ENCODE measurements at regions not wholly inside any gene's neighbourhood (a gene's known extent, or its start where the extent isn't known, plus 50 kb on each side); places are given as distances from the start of the nearest gene placed in this dataset.

- no peaks in the 10 kb centered on the region for H3K9me2 ChIP-seq (replicated peaks; ENCODE audit: insufficient read depth, low read length)
These were observed 519.0 kb downstream of the TBC1D22A start for GRCh38 chr22:47281126-47282106.

GRCh38 chr22:47280301-47280700 lies 517.9 kb downstream of the TBC1D22A start:
- Histone ChIP-seq H2AFZ (ENCODE audit: low read length) (no peak overlapping the region), H3K4me1 (ENCODE audit: low read length) (no peaks in the 10 kb centered on the region), H3K27ac (ENCODE audit: low read length) (no peak overlapping the region), H3K4me2 (ENCODE audit: low read depth, low read length, poor library complexity, severe bottlenecking) (no peak overlapping the region), H3K27me3 (ENCODE audit: low read length) (no peaks in the 10 kb centered on the region), H3K79me2 (ENCODE audit: low read length) (no peaks in the 10 kb centered on the region), H3K9me2 (replicated peaks; ENCODE audit: insufficient read depth, low read length) (no peaks in the 10 kb centered on the region), H3K4me3 (ENCODE audit: low read length) (no peak overlapping the region), H3K9ac (ENCODE audit: low read length) (no peak overlapping the region), H3K36me3 (ENCODE audit: insufficient read depth, low read length) (no peaks in the 10 kb centered on the region), H4K20me1 (ENCODE audit: insufficient read depth, low read depth, low read length) (no peaks in the 10 kb centered on the region), H3K9me3 (ENCODE audit: low read length) (no peaks in the 10 kb centered on the region)
- DNase-seq: no peak

More at GRCh38 chr22:47281126-47282106, 519.0 kb downstream of the TBC1D22A start:
- no peak for DNase-seq
- Histone ChIP-seq H3K9ac (ENCODE audit: low read length) (no peak overlapping the region), H3K27me3 (ENCODE audit: low read length) (no peaks in the 10 kb centered on the region), H3K4me1 (ENCODE audit: low read length) (no peaks in the 10 kb centered on the region), H3K4me2 (ENCODE audit: low read depth, low read length, poor library complexity, severe bottlenecking) (no peak overlapping the region), H2AFZ (ENCODE audit: low read length) (no peak overlapping the region), H3K27ac (ENCODE audit: low read length) (no peak overlapping the region), H3K4me3 (ENCODE audit: low read length) (no peak overlapping the region), H4K20me1 (ENCODE audit: insufficient read depth, low read depth, low read length) (no peaks in the 10 kb centered on the region), H3K36me3 (ENCODE audit: insufficient read depth, low read length) (no peaks in the 10 kb centered on the region), H3K79me2 (ENCODE audit: low read length) (no peaks in the 10 kb centered on the region), H3K9me3 (ENCODE audit: low read length) (no peaks in the 10 kb centered on the region)

- Histone ChIP-seq H3K9me3 (ENCODE audit: low read length) (no peaks in the 10 kb centered on the region), H3K4me3 (ENCODE audit: low read length) (no peak overlapping the region), H2AFZ (ENCODE audit: low read length) (no peak overlapping the region), H3K27ac (ENCODE audit: low read length) (no peak overlapping the region), H3K9ac (ENCODE audit: low read length) (no peak overlapping the region), H3K27me3 (ENCODE audit: low read length) (no peaks in the 10 kb centered on the region), H3K79me2 (ENCODE audit: low read length) (no peaks in the 10 kb centered on the region), H3K36me3 (ENCODE audit: insufficient read depth, low read length) (no peaks in the 10 kb centered on the region), H3K4me1 (ENCODE audit: low read length) (no peaks in the 10 kb centered on the region), H3K9me2 (replicated peaks; ENCODE audit: insufficient read depth, low read length) (no peaks in the 10 kb centered on the region), H3K4me2 (ENCODE audit: low read depth, low read length, poor library complexity, severe bottlenecking) (no peak overlapping the region), H4K20me1 (ENCODE audit: insufficient read depth, low read depth, low read length) (no peaks in the 10 kb centered on the region)
- DNase-seq: no peak
These were observed 517.3 kb downstream of the TBC1D22A start for GRCh38 chr22:47279746-47280145.

DNA sequence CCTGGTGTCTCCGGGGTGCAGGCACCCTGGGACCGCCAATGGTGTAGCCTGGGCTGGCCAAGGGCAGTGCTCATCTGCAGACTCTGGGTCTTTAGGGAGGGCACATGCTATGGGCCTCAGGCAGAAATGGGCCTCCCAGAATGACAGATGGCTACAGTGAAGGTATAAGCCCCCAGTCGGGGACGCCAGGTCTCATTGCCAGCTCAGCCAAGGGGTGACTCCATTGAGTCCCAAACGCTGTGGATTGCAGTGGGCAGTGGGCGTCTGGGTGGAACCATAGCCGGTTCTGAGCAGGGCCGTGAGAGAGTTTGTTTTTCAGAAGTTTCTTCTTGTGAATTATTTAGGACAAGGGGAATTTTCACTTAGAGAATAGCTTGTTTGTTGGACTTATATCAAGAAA lies 516.9 kb downstream of the TBC1D22A start:
- H3K4me2 ChIP-seq (ENCODE audit: low read depth, low read length, poor library complexity, severe bottlenecking): no peak overlapping the region
- no peaks in the 10 kb centered on the region for H3K27me3 ChIP-seq (ENCODE audit: low read length)
- no peaks in the 10 kb centered on the region for H3K36me3 ChIP-seq (ENCODE audit: insufficient read depth, low read length)
- DNase-seq: no peak
- H3K27ac ChIP-seq (ENCODE audit: low read length): no peak overlapping the region
- no peaks in the 10 kb centered on the region for H3K4me1 ChIP-seq (ENCODE audit: low read length)
- H3K79me2 ChIP-seq (ENCODE audit: low read length): no peaks in the 10 kb centered on the region
- H3K4me3 ChIP-seq (ENCODE audit: low read length): no peak overlapping the region
- no peaks in the 10 kb centered on the region for H3K9me3 ChIP-seq (ENCODE audit: low read length)
- no peaks in the 10 kb centered on the region for H3K9me2 ChIP-seq (replicated peaks; ENCODE audit: insufficient read depth, low read length)
- H3K9ac ChIP-seq (ENCODE audit: low read length): no peak overlapping the region
- H2AFZ ChIP-seq (ENCODE audit: low read length): no peak overlapping the region
- no peaks in the 10 kb centered on the region for H4K20me1 ChIP-seq (ENCODE audit: insufficient read depth, low read depth, low read length)

DNA sequence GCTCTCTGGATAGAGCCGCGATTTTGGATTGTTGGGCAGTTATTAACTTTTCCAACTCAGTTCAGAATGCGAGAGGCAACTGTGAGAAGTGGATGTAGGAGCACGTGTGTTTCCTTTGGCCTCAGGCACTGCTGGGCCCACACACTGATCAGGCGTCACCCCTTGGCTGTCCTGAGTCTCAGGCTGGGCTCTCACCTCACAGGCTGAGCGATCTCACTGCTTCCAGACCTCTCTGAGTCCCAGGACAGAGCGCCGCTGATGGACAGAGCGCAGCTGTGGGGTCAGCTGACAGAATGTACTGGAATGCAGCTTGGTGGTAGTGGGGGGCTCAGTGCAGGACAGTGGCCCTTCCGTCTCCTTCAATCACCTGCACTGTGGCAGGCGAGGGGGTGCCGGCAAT lies 516.2 kb downstream of the TBC1D22A start:
- Histone ChIP-seq H2AFZ (ENCODE audit: low read length) (no peak overlapping the region), H3K9ac (ENCODE audit: low read length) (no peak overlapping the region), H3K79me2 (ENCODE audit: low read length) (no peaks in the 10 kb centered on the region), H3K9me3 (ENCODE audit: low read length) (no peaks in the 10 kb centered on the region), H3K9me2 (replicated peaks; ENCODE audit: insufficient read depth, low read length) (no peaks in the 10 kb centered on the region), H4K20me1 (ENCODE audit: insufficient read depth, low read depth, low read length) (no peaks in the 10 kb centered on the region), H3K4me1 (ENCODE audit: low read length) (no peaks in the 10 kb centered on the region), H3K4me3 (ENCODE audit: low read length) (no peak overlapping the region), H3K4me2 (ENCODE audit: low read depth, low read length, poor library complexity, severe bottlenecking) (no peak overlapping the region), H3K27me3 (ENCODE audit: low read length) (no peaks in the 10 kb centered on the region), H3K27ac (ENCODE audit: low read length) (no peak overlapping the region), H3K36me3 (ENCODE audit: insufficient read depth, low read length) (no peaks in the 10 kb centered on the region)
- no peak for DNase-seq

DNA sequence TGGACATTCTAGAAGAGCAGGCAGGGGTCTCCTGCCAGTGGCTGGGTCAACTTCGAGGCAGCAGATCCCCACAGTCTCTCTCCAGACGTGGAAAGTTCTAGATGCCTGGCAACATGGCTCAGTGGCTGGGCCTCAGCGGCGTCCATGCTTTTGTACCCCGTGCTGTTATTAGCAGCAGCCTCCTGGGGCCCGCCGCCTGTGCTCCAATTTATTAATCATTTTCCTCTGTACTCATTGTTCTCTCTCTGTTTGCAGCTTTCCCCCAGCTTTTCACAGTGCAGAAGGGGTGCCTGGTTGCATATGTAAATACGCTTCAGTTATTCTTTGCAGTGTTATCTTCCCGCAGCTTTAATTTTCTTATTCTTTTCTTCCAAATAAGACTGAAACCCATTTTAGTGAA lies 515.1 kb downstream of the TBC1D22A start:
- Histone ChIP-seq H3K4me2 (ENCODE audit: low read depth, low read length, poor library complexity, severe bottlenecking) (no peak overlapping the region), H4K20me1 (ENCODE audit: insufficient read depth, low read depth, low read length) (no peaks in the 10 kb centered on the region), H3K79me2 (ENCODE audit: low read length) (no peaks in the 10 kb centered on the region), H3K27ac (ENCODE audit: low read length) (no peak overlapping the region), H3K27me3 (ENCODE audit: low read length) (no peaks in the 10 kb centered on the region), H3K9ac (ENCODE audit: low read length) (no peak overlapping the region), H3K9me3 (ENCODE audit: low read length) (no peaks in the 10 kb centered on the region), H3K36me3 (ENCODE audit: insufficient read depth, low read length) (no peaks in the 10 kb centered on the region), H3K4me1 (ENCODE audit: low read length) (no peaks in the 10 kb centered on the region), H3K4me3 (ENCODE audit: low read length) (no peak overlapping the region), H2AFZ (ENCODE audit: low read length) (no peak overlapping the region), H3K9me2 (replicated peaks; ENCODE audit: insufficient read depth, low read length) (no peaks in the 10 kb centered on the region)
- no peak for DNase-seq

DNA sequence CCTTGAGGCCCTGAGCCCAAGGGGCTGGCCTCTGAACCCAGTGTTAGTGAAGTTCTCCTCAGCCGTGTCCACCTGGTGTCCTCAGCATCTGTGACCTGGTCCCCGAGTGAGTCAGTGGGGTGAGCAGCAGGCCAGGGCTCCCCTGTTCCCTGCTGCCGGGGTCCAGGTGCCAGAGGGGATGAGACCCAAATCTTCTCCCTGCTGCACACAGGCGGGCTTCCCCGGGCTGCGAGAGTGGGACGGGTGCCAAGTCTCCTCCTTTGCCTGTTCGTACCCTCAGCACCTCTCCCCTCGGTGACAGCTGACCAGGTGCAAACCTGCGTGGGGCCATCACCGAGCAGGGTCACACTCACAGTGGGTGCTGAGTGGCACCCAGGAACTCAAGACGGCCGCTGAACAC lies 514.5 kb downstream of the TBC1D22A start:
- no peak overlapping the region for H3K4me3 ChIP-seq (ENCODE audit: low read length)
- no peaks in the 10 kb centered on the region for H4K20me1 ChIP-seq (ENCODE audit: insufficient read depth, low read depth, low read length)
- H3K9ac ChIP-seq (ENCODE audit: low read length): no peak overlapping the region
- no peaks in the 10 kb centered on the region for H3K79me2 ChIP-seq (ENCODE audit: low read length)
- H3K27me3 ChIP-seq (ENCODE audit: low read length): no peaks in the 10 kb centered on the region
- no peak overlapping the region for H2AFZ ChIP-seq (ENCODE audit: low read length)
- no peaks in the 10 kb centered on the region for H3K4me1 ChIP-seq (ENCODE audit: low read length)
- no peaks in the 10 kb centered on the region for H3K9me3 ChIP-seq (ENCODE audit: low read length)
- no peak overlapping the region for H3K4me2 ChIP-seq (ENCODE audit: low read depth, low read length, poor library complexity, severe bottlenecking)
- DNase-seq: no peak
- no peaks in the 10 kb centered on the region for H3K36me3 ChIP-seq (ENCODE audit: insufficient read depth, low read length)
- no peak overlapping the region for H3K27ac ChIP-seq (ENCODE audit: low read length)
- no peaks in the 10 kb centered on the region for H3K9me2 ChIP-seq (replicated peaks; ENCODE audit: insufficient read depth, low read length)

DNA sequence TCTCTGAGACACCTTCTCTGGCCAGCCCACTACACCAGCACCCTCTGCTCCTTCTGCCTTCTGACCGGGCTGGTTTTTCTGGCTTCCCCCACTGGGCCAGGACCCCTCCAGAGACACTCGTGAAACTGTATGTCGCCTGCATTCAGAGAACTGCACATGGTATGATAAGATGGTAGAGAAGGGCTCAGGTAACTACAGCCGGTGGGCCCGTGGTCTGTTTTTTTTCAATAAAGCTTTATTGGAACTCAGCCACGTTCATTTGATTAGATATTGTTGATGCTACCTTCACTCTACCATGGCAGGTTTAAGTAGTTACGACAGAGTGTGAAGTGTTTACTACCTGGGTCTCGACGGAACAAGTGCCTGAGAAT lies 514.0 kb downstream of the TBC1D22A start:
- H3K4me2 ChIP-seq (ENCODE audit: low read depth, low read length, poor library complexity, severe bottlenecking): no peak overlapping the region

More for the DNA sequence above, 514.0 kb downstream of the TBC1D22A start:
- Histone ChIP-seq H3K9me3 (ENCODE audit: low read length) (no peaks in the 10 kb centered on the region), H3K27ac (ENCODE audit: low read length) (no peak overlapping the region), H3K79me2 (ENCODE audit: low read length) (no peaks in the 10 kb centered on the region), H3K27me3 (ENCODE audit: low read length) (no peaks in the 10 kb centered on the region), H4K20me1 (ENCODE audit: insufficient read depth, low read depth, low read length) (no peaks in the 10 kb centered on the region), H3K4me1 (ENCODE audit: low read length) (no peaks in the 10 kb centered on the region), H3K9ac (ENCODE audit: low read length) (no peak overlapping the region), H2AFZ (ENCODE audit: low read length) (no peak overlapping the region), H3K4me3 (ENCODE audit: low read length) (no peak overlapping the region), H3K36me3 (ENCODE audit: insufficient read depth, low read length) (no peaks in the 10 kb centered on the region), H3K9me2 (replicated peaks; ENCODE audit: insufficient read depth, low read length) (no peaks in the 10 kb centered on the region)
- DNase-seq: no peak

Data from Karpas-422 (cell line).